Retinal pigment epithelial cell (primary cell): ENCODE measurements at regions not wholly inside any gene's neighbourhood (a gene's known extent, or its start where the extent isn't known, plus 50 kb on each side); places are given as distances from the start of the nearest gene placed in this dataset.

Source experiments
- DNase-seq: peaks from one replicate; pipeline ENCODE4 v3.0.0-alpha.2; 2010; ENCODE audit warnings: low read depth
- H3K4me3 ChIP-seq: 2 replicates; pipeline ENCODE4 v1.5.1; 2011; ENCODE audit warnings: mild to moderate bottlenecking, low read length, control low read depth, moderate library complexity
- TF ChIP-seq, protein P1 (sequence below): conservative IDR thresholded peaks from 2 replicates; pipeline ENCODE4 v1.5.1; 2011; ENCODE audit warnings: low read depth, low read length, control low read depth, inconsistent platforms

DNA sequence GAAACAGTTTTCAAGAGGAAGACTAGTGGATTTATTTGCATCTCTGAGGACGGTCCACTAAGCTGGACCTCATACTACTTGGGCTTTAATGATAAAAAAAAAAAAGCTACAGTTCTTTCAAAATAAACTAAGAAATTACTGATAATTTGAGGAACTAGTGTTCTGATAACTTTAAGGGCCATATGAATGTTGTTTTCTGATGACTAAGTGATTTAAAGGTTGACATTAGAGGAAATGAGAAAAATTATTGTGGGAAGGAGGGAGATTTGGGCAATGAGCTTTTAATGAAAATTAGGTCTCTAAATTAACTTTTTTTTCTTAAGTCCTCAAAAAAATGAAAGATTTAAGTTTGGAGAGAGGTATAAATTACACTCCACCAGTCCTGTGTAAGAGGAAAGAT, 60.8 kb upstream of the IL2 start:
- H3K4me3 ChIP-seq, result no peak overlapping the region
- DNase-seq, result no peak
- TF ChIP-seq, protein P1, sequence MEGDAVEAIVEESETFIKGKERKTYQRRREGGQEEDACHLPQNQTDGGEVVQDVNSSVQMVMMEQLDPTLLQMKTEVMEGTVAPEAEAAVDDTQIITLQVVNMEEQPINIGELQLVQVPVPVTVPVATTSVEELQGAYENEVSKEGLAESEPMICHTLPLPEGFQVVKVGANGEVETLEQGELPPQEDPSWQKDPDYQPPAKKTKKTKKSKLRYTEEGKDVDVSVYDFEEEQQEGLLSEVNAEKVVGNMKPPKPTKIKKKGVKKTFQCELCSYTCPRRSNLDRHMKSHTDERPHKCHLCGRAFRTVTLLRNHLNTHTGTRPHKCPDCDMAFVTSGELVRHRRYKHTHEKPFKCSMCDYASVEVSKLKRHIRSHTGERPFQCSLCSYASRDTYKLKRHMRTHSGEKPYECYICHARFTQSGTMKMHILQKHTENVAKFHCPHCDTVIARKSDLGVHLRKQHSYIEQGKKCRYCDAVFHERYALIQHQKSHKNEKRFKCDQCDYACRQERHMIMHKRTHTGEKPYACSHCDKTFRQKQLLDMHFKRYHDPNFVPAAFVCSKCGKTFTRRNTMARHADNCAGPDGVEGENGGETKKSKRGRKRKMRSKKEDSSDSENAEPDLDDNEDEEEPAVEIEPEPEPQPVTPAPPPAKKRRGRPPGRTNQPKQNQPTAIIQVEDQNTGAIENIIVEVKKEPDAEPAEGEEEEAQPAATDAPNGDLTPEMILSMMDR, result no peak

DNA sequence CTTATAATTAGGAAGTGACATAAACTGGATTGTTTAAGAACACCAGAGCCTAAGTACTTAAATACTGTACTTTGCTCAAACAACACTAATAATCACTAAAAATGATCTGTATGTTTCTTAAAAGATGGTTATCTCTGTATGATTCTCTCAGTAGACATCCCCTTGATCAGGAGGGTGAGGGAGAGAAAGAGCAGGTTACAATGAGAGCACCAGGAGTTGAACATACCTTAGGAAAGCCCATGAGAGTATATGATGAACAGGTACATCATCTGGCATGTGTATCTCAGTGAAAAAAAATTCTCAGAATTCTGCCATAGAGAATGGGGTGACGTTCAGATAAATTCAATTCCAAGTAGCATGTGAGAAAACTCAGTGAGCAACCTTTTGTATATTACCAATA, 59.9 kb upstream of the IL2 start:
- no peak overlapping the region for H3K4me3 ChIP-seq
- no peak for DNase-seq
- TF ChIP-seq, protein P1, result no peak

DNA sequence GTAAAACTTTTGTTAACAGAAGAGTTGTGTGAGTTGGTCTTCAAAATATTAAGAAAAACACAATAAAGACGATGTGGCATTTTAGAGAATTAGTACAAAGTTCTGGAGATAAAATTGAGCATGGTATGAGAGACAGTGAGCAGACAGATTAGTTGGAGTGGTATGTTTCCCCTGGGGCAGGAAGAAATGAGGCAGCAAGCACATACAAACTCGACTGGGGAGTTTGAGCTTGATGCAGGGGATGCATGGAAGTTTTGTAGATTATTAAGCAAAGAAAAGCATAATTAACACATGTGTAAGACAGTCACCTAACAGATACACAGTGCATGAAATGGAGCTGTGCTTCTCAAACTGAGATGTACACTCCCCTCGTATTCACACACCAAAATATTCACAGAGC, 58.1 kb upstream of the IL2 start:
- H3K4me3 ChIP-seq, result no peak overlapping the region
- TF ChIP-seq, protein P1, result no peak
- DNase-seq, result no peak

DNA sequence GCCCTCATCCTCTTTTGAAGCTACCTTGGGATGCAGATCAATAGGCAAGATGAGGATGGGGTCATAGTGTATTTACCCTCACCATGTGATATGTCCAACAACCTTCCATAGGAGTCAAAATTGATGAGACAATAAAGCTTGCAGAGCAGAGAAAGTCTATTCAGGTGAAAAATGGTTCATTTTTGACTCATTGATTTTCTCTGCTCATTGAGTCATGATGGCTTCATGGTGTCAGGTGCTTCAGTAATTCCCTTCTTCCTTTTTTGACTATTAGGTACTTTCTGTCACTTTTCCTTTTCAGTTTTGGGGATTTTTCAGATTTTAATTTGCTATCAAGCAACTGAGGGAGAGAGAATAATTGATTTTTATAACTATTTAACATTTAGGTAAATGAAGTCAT, 55.9 kb upstream of the IL2 start:
- TF ChIP-seq, protein P1, result no peak
- H3K4me3 ChIP-seq, result no peak overlapping the region
- no peak for DNase-seq

DNA sequence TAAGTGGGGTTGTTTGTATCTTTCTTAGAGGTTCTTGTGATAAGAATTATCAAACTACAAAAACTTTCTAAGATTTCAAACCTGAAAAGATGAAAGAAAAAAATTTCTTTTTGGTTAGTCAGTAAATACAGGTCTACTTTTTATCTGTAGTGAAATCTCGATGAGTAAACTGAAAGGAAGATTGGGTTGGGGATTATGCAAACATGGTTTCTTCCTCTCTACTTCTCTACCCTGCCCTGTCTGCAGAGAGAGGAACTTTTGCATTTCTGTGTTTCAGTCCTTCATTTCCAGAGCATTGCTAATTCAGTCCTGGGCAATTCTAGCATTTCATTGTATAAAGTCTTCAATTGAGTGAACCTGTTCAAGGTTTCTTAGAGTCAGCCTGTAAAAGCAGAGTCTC, 51.6 kb upstream of the IL2 start:
- no peak overlapping the region for H3K4me3 ChIP-seq
- no peak for DNase-seq
- TF ChIP-seq, protein P1, result no peak
